ENCODE measurements at regions not wholly inside any gene's neighbourhood (a gene's known extent, or its start where the extent isn't known, plus 50 kb on each side); places are given as distances from the start of the nearest gene placed in this dataset.

- no peak for TF ChIP-seq EZH2 (IDR thresholded peaks at IDR 0.05; ENCODE audit: borderline replicate concordance, low read depth, low read length, poor library complexity, severe bottlenecking)
- TF ChIP-seq CTCF (conservative IDR thresholded peaks at IDR 0.05; ENCODE audit: low read depth, low read length), result no peak
- intact Hi-C loops (cut with micrococcal nuclease; ENCODE audit: unreplicated experiment), result no loop called here
- H3K4me1 ChIP-seq (ENCODE audit: insufficient read depth, low read length, poor library complexity, severe bottlenecking), result peaks cover 19% of the 10 kb centered on the region
- no peak overlapping the region for H3K4me3 ChIP-seq (ENCODE audit: low read depth, low read length, poor library complexity, severe bottlenecking)
- H3K9me3 ChIP-seq (ENCODE audit: low read depth, low read length, poor library complexity, severe bottlenecking), result no peaks in the 10 kb centered on the region
- H3K27ac ChIP-seq (ENCODE audit: low read depth, low read length, poor library complexity, severe bottlenecking), result no peak overlapping the region
- ChIA-PET POLR2A (ENCODE audit: low non-redundant PET) (no interaction called here), CTCF (no interaction called here)
- no peak for DNase-seq (ENCODE audit: low spot score)
- no peaks in the 10 kb centered on the region for H3K27me3 ChIP-seq (replicated peaks; ENCODE audit: insufficient read depth, low read depth, low read length, poor library complexity)
- BruUV-seq (replicated peaks), result no TSS peak
- no peaks in the 10 kb centered on the region for H3K36me3 ChIP-seq (ENCODE audit: insufficient read depth, low read length, poor library complexity, severe bottlenecking)
Observed at GRCh38 chr21:43364261-43364510, 62.7 kb downstream of the SIK1 start.

GRCh38 chr21:43363506-43364260 lies 63.2 kb downstream of the SIK1 start:
- Histone ChIP-seq H3K9me3 (ENCODE audit: low read depth, low read length, poor library complexity, severe bottlenecking) (no peaks in the 10 kb centered on the region), H3K4me3 (ENCODE audit: low read depth, low read length, poor library complexity, severe bottlenecking) (no peak overlapping the region), H3K27me3 (replicated peaks; ENCODE audit: insufficient read depth, low read depth, low read length, poor library complexity) (no peaks in the 10 kb centered on the region), H3K27ac (ENCODE audit: low read depth, low read length, poor library complexity, severe bottlenecking) (no peak overlapping the region), H3K36me3 (ENCODE audit: insufficient read depth, low read length, poor library complexity, severe bottlenecking) (no peaks in the 10 kb centered on the region), H3K4me1 (ENCODE audit: insufficient read depth, low read length, poor library complexity, severe bottlenecking) (peaks cover 17% of the 10 kb centered on the region)
- ChIA-PET CTCF (no interaction called here), POLR2A (ENCODE audit: low non-redundant PET) (no interaction called here)
- no peak for DNase-seq (ENCODE audit: low spot score)
- no peak for TF ChIP-seq CTCF (conservative IDR thresholded peaks at IDR 0.05; ENCODE audit: low read depth, low read length)
- TF ChIP-seq EZH2 (IDR thresholded peaks at IDR 0.05; ENCODE audit: borderline replicate concordance, low read depth, low read length, poor library complexity, severe bottlenecking), result no peak
- no TSS peak for BruUV-seq (replicated peaks)
- intact Hi-C loops (cut with micrococcal nuclease; ENCODE audit: unreplicated experiment), result no loop called here

- BruUV-seq (replicated peaks), result no TSS peak
- CTCF ChIA-PET, result no interaction called here
Observed at GRCh38 chr21:43362915-43363314, 64.0 kb downstream of the SIK1 start.

GRCh38 chr21:43362321-43362791 lies 64.6 kb downstream of the SIK1 start:
- H3K4me1 ChIP-seq (ENCODE audit: insufficient read depth, low read length, poor library complexity, severe bottlenecking), result peaks cover 17% of the 10 kb centered on the region
- no peak overlapping the region for H3K27ac ChIP-seq (ENCODE audit: low read depth, low read length, poor library complexity, severe bottlenecking)
- no peaks in the 10 kb centered on the region for H3K27me3 ChIP-seq (replicated peaks; ENCODE audit: insufficient read depth, low read depth, low read length, poor library complexity)
- no peaks in the 10 kb centered on the region for H3K9me3 ChIP-seq (ENCODE audit: low read depth, low read length, poor library complexity, severe bottlenecking)
- BruUV-seq (replicated peaks), result no TSS peak
- TF ChIP-seq EZH2 (IDR thresholded peaks at IDR 0.05; ENCODE audit: borderline replicate concordance, low read depth, low read length, poor library complexity, severe bottlenecking) (no peak), CTCF (conservative IDR thresholded peaks at IDR 0.05; ENCODE audit: low read depth, low read length) (no peak)
- ChIA-PET POLR2A (ENCODE audit: low non-redundant PET) (no interaction called here), CTCF (no interaction called here)
- no peak overlapping the region for H3K4me3 ChIP-seq (ENCODE audit: low read depth, low read length, poor library complexity, severe bottlenecking)
- H3K36me3 ChIP-seq (ENCODE audit: insufficient read depth, low read length, poor library complexity, severe bottlenecking), result no peaks in the 10 kb centered on the region
- DNase-seq (ENCODE audit: low spot score), result peak; percentile 79
- intact Hi-C loops (cut with micrococcal nuclease; ENCODE audit: unreplicated experiment), result no loop called here

More at GRCh38 chr21:43362915-43363314, 64.0 kb downstream of the SIK1 start:
- POLR2A ChIA-PET (ENCODE audit: low non-redundant PET), result no interaction called here
- no peaks in the 10 kb centered on the region for H3K36me3 ChIP-seq (ENCODE audit: insufficient read depth, low read length, poor library complexity, severe bottlenecking)
- no peaks in the 10 kb centered on the region for H3K27me3 ChIP-seq (replicated peaks; ENCODE audit: insufficient read depth, low read depth, low read length, poor library complexity)
- H3K4me1 ChIP-seq (ENCODE audit: insufficient read depth, low read length, poor library complexity, severe bottlenecking), result peaks cover 17% of the 10 kb centered on the region
- no peak for TF ChIP-seq EZH2 (IDR thresholded peaks at IDR 0.05; ENCODE audit: borderline replicate concordance, low read depth, low read length, poor library complexity, severe bottlenecking)
- no peak for DNase-seq (ENCODE audit: low spot score)
- H3K27ac ChIP-seq (ENCODE audit: low read depth, low read length, poor library complexity, severe bottlenecking), result no peak overlapping the region
- H3K4me3 ChIP-seq (ENCODE audit: low read depth, low read length, poor library complexity, severe bottlenecking), result no peak overlapping the region
- intact Hi-C loops (cut with micrococcal nuclease; ENCODE audit: unreplicated experiment), result no loop called here
- no peaks in the 10 kb centered on the region for H3K9me3 ChIP-seq (ENCODE audit: low read depth, low read length, poor library complexity, severe bottlenecking)

Data from A673 (cell line).